NCI-H2227 treated with DMSO at 0.1 percent for 48 hours (cell line): ENCODE measurements at regions not wholly inside any gene's neighbourhood (a gene's known extent, or its start where the extent isn't known, plus 50 kb on each side); places are given as distances from the start of the nearest gene placed in this dataset.
"Not testable (repeated sequence)": the region's sequence is repeated elsewhere in the genome, so short reads cannot be mapped to it uniquely, and the experiment has no call there.

Source experiments
- DNase-seq: peaks from one replicate; lab custom pipeline; 2025; lab: John Stamatoyannopoulos, UW

DNA sequence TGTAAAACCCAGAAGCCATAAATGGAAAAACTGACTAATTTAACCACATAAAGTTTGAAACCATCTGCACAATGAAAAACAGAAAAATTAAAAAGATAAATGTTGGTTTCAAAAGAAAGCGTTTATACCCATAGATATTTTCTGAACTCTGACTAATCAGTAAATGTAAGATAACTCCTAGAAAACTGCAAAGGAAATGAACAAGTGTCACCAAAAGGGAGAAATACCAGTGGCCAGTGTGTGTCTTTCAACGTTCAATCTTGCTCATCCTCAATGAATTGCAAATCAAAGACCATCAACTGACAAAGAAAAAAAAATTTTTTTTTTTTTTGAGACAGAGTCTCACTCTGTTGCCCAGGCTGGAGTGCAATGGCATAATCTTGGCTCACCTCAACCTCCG lies 180.1 kb downstream of the SYK start:
- no peak for DNase-seq

DNA sequence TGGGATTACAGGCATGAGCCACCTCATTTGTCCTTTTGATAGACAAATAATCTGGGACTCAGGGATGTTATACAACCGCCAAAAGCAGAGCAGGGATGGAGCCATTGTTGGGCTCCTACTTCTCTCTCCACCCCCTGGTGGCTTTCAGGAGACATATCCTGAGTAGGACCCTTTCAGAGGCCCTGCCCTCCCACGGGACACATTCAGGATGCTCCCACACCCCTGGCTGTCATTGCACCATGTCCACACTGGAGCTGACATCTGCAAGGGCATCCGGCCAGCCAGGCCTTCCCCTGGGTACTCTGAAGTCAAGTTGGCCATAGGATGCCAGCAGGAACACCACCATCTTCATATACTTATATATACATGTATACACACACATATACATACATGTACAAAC lies 181.8 kb downstream of the SYK start:
- DNase-seq = no peak

DNA sequence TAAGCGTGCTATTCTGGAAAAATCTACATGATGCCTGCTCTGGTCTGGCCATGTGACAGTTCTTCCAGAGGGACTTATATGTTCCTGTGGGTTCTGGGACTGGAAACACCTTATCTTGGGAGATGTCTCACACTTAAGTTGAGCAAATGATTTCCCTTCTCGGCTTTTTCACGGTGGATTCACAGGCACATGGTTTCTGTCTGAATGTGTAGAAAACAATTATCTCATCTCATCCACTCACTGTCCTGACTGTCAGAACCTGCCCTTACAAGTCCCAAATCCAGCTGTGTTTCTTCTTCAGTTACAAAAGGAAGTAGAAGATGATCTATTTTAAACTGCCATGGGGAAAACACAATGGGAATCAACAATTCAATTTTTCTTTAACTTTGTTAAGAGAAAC lies 184.0 kb downstream of the SYK start:
- DNase-seq = no peak

DNA sequence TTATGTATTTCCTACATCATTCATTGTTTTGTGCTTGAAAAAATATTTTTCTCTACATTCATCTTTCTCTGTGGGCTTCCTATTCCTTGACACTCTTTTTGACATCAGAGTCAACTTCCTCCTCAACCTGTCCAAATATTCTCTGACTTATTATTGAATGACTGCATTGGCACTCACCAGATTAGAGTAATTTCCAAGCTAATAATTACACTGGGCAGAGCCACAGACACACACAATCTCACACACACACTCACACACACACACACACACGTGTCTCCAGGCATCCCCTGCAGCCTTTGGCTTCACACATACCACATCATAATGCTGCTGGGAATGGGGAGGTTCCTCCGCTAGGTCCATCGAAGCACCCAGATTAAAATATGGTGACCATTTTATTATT lies 184.5 kb downstream of the SYK start:
- no peak for DNase-seq

DNA sequence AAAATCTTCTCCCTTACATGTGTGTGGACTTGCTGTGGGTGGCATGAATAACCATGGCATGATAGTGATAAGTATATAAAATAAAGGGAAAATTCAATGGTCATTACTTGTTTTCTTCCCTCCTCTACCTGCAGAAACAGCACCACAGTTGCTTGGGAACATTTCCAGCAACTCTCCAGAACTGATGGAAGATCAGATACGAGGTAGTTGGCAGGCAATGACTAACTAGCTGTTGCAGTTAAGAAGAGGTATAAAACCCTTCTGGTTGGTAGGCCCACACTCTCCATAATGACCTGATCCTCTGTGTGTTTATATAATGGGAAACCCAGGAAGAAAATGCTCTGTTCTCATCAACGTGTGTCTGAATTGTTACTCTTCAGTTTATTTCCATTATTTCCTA lies 185.9 kb downstream of the SYK start:
- no peak for DNase-seq

DNA sequence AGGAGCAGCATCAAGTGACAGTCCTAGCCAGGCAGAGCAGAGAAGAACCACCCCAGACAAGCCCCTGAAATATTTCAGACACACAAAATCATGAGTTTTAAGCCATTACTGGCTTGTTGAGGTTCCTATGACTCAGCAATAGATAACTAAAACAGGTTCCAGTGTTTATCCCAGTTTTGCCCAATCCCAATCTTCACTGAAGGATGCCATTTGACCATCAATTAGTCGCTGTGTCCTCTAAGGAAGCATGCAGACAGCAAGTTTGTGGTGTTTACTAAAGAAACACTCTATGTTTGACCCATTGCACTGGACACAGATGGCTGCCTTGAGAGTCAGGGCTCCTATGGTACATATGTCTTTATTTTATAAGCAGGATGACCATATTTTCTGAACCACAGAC lies 186.7 kb downstream of the SYK start:
- no peak for DNase-seq

DNA sequence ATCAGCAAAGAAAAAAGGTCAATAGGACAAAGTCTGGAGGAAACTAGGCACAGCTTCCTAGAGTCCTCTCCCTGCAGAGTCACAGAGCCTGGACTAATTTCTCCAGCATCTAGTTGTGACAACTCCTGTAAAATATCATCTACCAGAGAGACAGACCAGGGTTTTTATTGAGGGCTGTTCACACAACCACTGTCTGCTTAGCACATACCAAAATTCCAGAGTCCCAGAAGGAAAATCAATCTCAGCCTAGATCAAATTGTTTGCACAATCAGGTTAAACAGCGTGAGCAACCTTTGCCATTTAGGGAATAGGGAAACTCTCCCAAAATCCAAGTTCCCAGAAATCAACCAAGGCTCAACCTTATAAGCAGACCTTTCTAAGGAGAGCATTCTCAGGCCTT lies 190.3 kb downstream of the SYK start:
- DNase-seq = no peak

DNA sequence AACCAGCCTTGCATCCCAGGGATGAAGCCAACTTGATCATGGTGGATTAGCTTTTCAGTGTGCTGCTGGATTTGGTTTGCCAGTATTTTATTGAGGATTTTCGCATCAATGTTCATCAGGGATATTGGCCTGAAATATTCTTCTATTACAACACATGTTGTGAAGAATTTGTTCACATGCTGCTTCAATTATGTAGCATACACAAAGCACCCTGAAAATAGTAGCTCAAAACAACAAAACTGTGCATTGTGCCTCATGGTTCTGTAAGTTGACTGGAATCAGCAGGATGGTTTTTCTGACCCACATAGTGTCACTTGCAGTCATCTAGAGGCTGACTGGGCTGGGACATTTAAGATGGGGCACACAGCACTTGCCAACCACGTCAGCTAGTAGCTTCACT lies 193.9 kb downstream of the SYK start:
- DNase-seq = no peak

DNA sequence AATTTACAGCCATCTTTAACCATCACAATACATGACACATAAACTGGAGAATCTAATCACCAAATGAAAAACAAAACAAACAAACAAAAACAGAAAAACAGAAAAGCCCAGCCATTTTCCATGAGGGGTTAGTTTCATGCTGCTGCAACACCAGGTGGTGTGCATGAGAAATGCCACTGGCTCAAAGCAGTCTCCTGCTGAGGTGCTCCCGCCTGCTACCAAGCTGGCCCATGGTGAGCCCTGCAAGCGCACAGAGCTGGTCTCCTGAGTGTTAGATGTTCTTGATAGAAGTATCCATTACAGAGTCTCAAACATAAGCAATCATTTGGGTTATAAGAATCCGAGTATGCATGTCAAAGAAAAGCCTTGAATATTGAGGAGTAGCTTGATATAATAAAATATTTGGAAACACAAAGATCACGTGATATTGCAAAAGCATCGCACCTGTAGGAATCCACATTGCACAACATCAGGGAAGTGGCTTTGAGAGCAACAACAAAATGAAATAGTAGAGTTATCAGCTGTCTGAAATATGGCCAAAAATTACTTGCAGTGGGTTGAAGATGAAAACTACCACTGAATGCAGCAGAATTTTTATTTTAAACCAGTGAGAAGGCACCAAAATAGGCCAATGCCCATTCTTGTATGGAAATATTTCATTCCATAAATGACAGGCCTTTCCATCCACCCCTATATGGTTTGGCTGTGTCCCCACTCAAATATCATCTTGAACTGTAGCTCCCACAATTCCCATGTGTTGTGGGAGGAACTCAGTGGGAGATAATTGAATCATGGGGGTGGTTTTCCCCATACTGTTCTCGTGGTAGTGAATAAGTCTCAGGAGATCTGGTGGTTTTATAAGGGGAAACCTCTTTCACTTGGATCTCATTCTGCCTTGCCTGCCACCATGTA lies 194.8 kb downstream of the SYK start:
- DNase-seq = no peak

DNA sequence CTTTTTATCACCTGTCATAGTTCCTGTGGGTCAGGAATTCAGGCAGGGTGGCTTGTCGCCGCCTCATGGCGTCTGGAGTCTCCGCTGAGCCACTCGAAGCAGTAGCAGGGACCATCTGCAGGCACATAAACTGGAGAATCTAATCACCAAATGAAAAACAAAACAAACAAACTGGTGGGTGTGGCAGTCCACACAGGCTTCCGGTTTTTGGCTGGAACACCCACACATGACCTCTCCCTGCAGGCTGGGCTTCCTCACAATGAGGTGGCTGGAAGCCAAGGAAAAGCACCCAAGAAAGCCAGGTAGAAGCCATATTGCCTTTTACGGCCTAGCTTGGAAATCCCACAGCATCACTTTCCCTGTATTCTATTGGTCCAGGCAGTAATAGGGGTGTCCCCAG lies 197.0 kb downstream of the SYK start:
- DNase-seq = no peak

DNA sequence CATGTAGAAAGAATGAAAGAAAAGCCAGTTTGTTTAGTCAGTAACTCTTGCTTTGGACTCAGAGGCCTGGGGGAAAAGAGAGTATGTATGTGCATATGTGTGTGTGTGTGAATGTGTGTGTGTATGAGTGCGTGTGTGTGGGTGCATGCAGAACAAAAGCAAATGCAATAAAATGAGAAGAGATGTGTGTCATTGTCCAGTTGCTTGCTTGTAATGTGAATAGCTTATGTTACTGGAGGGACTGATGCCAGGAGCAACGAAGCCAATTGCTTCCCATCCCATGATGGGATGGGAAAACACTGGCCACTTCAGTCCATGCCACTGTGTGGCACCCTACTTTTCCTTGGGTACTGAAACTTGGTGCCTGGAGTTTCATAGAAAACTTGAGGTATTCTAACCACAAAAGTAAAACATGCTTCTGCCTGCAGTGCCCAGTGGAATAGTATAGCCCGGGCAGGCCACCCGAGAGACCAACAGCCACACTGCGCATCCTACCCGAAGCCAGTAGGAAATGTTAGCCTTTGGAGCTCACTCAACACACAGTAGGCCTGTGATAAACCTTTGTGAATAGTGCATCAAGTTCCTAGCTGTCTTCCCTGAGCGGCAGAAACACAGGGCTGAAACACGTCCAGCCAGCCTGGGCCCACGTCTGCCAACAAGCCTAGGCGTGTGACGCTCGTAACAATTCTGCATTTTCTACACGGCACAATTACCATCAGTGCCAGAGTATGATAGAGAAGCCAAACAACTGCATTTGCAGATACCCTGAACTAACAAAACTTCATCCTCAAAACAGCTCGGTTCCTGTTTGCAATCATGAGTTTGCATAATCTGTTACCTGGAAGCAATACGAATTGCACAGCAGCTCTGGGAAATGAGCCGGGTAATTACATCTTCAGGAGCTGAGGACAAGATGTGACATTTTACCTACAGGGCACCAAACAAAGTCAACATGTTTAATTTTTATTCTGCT lies 198.1 kb downstream of the SYK start:
- no peak for DNase-seq

DNA sequence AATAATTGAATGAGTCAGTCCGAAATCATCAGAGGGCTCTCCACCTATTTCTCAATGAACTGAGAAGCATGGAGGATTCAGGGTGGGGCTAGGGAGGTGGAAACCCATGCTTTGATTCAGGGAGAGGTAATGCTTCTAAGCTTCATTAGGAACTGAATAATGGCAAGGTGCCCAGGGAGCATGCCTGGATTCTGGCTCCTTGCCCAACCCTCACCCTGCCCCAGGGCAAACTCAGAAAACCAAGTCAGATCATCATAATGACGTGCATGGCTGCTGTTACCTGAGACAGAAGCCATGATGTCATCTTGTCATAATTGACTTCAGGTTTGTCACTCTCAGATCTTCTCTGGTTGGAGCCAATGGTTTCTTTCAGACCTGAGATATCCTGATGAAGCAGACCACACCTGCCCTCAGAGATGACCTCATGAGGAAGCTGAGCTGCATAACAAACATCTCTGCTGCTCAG lies 199.6 kb downstream of the SYK start:
- no peak for DNase-seq

DNA sequence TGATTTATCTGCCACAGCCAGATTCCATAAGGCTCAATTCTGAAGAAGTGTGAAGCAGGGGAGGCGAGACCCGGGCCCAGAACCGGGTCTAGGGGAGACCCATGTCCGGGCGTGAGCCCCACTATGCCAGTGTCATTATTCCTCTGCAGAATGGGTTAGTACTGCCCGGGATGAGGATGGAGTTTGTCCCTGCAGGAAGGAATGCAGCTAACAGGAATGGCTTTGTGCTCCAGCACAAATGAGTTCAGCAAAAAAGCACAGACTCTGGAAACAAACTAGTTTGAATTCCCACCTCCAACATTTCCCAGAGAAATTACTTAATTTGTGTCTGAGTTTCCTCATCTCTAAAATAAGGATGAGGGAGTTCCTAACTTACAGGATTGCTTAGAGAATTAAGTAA lies 202.9 kb downstream of the SYK start:
- no peak for DNase-seq

DNA sequence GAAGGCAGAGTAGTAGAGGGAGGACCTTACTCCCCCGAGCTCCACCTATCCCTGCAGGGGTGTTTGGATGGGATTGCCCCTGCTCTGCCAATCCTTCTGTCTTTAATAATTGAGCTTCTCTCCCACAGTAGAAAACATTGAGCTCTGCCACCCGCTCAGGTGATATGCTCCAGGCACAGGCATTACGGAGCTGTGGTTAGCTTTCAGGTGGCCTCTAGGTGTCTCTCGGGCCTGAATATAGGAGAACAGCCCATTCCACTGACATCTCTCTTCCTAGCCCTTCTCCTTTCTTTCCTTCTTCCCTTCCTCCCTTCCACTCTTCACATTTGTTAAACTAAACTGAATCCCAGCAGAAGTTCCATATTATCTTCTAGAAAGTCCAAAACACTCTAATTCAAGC lies 203.4 kb downstream of the SYK start:
- DNase-seq = no peak

DNA sequence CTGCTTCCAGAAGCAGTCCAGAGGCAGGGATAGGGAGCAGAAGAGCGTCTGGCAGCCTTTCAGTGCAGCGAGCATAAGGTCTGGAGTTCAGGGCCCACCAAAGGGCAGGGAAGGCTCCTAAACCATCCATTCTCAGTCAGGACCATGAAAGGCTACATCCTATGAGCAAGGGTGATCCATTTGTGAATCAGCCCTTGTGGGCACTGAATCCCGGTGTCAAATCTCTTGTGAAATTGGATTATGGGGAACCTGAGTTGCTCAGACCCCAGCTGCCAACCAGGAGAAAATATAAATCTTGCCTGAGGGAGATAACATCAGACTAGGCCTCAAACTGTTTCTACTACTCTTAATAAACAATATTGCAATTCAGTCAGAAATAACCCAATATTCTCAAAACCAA lies 204.4 kb downstream of the SYK start:
- no peak for DNase-seq

DNA sequence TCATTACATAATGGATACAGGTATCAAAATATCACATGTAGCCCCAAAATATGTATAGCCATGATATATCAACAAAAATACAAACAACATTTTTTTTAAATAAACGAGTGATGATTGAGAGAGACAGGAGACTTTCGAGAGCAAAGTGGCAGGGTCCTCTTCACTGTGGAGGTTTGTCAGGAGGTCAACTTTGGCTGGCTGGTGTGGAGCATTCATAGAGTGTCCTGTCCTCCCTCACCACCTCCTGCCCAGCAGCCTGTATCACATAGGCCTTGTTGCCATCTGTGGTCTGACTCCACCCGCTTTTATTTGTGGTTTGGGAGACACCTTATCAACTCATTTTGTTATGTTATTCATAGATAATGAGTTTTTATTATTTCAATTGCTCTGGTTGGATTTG lies 206.9 kb downstream of the SYK start:
- DNase-seq = no peak

DNA sequence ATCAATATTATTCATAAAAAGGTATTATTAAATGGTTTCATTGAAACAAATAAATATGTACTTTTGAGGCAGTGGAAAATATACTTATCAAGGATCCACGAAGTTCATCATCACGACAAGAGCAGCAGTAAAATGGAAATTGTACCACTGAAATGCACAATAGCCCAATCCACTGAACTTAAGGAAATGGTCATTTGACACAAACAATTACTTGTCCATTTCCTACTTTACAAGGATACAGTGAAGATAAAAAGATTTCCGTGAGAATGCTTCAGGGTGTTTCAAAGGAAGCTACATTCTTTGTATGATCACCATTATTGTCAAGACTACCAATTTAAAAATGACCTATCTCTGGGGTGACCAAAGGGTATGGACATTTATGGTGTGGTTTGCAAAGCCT lies 210.3 kb downstream of the SYK start:
- DNase-seq = no peak

DNA sequence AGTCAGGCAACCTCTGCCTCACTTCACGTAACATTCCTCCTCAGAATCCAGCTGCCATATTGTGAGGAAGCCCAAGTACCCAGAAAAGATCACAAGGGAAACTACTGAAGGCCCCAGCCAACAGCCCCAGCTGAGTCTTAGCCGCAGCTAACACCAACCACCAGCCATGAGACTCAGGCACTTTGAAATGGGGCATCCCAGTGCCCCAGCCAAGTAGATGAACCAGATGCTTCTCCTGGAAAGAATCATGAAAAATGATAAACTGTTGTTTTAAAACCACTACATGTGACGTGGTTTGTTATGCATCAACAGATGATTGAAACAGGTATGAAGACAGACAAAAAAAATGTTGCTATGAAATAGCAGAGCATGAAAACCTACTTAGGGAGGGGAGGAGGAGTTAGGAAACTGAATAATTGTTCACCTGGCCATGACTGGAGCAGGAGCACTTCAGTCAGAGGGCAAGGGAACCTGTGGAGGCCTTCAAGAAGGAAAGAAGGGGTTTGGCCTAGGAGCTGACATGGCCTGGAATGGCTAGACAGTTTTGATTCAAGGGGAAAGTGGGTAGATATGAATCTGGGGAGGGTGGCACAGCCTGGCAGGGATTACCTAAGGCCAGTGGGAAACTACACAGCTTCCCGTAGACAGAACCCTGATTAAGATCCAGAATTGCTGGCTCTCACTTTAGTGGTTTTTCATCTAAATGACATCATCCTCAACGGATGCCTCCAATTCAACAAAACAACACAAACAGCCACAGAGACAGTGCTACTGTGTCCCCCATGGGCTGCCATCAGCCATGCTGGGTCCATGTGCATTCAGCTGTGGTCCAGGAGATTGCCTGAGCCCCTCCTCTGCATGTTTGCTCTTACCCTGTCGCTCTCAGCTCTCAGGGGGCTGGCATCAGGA lies 211.6 kb downstream of the SYK start:
- DNase-seq = no peak

DNA sequence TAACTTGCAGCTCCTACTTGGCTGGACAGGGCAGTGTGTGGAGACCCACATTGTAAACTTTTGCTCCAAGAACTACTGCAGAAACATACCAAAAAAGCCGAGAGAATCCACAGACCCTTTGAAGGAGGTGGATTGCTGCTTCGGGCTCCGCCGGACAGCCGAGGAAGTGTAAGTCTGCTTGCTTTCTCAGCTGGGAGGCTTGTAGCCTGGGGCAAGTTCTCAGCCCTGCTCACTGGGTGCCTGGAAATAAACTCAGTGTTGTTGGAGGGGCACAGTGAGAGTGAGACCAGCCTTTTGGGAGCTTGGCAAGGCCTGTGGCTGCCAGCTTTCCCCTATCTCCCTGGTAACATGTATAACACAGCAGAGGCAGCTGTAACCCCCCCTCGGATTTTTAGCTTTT lies 215.6 kb downstream of the SYK start:
- DNase-seq = no peak

DNA sequence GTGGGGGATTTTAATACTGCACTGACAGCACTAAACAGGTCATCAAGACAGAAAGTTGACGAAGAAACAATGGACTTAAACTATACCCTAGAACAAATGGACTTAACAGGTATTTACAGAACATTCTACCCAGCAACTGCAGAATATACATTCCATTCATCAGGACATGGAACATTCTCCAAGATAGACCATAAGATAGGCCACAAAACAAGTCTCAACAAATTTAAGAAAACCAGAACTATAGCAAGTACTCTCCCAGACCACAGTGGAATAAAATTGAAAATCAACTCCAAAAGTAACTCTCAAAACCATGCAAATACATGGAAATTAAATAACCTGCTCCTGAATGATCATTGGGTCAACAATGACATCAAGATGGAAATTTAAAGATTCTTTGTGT lies 218.3 kb downstream of the SYK start:
- not testable (repeated sequence) for DNase-seq

DNA sequence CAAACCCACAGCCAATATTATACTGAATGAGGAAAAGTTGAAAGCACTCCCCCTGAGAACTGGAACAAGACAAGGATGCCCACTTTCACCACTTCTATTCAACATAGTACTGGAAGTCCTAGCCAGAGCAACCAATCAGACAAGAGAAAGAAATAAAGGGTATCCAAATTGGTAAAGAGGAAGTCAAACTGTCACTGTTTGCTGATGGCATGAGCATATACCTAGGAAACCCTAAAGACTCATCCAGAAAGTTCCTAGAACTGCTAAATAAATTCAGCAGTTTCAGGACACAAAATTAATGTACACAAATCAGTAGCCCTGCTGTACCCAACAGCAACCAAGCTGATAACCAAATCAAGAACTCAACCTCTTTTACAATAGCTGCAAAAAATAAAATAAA lies 220.0 kb downstream of the SYK start:
- DNase-seq = not testable (repeated sequence)

DNA sequence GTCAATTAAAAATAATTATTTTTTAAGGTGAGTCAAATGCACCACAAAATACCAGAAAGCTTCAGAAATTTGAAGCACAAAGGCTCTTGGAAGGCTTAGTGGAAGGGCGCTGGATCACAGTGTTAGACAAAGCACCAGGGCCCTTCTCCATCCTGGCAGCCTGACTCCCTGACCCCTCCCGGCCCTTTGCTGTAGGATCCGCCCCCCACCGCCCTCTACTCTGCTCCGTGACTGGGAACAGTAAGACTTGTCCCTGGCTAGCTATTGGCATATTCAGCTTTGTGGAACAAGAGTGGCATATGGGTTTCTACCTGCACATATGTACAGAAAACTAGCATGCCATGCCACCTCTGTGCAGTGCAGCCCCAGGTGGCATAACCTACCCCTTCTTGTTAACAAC lies 222.1 kb downstream of the SYK start:
- no peak for DNase-seq
